GM12892 (cell line): ENCODE measurements at regions not wholly inside any gene's neighbourhood (a gene's known extent, or its start where the extent isn't known, plus 50 kb on each side); places are given as distances from the start of the nearest gene placed in this dataset.

Source experiments
- POLR2A ChIP-seq: IDR thresholded peaks from 2 replicates; pipeline ENCODE4 v1.6.1; 2011; ENCODE audit warnings: low read depth, low read length, control low read depth
- POLR2AphosphoS5 ChIP-seq: IDR thresholded peaks from 2 replicates; pipeline ENCODE4 v1.6.1; 2011; ENCODE audit warnings: low read depth, low read length, control low read depth
- TAF1 ChIP-seq: IDR thresholded peaks from 2 replicates; pipeline ENCODE4 v1.6.1; 2011; ENCODE audit warnings: low read depth, mild to moderate bottlenecking, control low read depth, low read length, borderline replicate concordance

DNA sequence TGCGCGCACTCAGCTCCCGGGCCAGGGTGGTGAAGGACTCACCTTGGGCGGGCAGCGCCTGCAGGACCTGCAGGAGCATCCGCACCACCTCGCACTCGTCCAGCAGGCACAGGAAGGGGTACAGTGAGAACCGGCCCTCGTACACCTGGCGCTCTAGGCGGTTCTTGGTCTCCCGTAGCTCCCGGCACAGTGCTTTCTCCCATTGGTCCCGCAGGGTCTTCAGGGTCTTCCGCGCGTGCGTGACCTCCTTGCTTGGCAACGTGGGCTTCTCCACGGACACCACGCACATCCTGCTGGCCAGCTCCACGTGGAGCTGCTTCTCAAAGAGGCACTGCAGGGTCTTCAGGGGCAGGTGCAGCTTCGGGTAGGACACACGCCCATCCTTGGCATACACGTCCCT, 74.1 kb upstream of the MED13 start:
- TF ChIP-seq POLR2A (no peak), TAF1 (no peak), POLR2AphosphoS5 (no peak)
